HG02870 (cell line): ENCODE measurements at regions not wholly inside any gene's neighbourhood (a gene's known extent, or its start where the extent isn't known, plus 50 kb on each side); places are given as distances from the start of the nearest gene placed in this dataset.
"Not testable (repeated sequence)": the region's sequence is repeated elsewhere in the genome, so short reads cannot be mapped to it uniquely, and the experiment has no call there.

Experiments used
- ATAC-seq: cut with Tn5 transposase; IDR thresholded peaks from one replicate; pipeline ENCODE4 v1.9.1; 2021; ENCODE audit warnings: mild to moderate bottlenecking, moderate library complexity; ENCODE audit not compliant: unreplicated experiment

- no peak for ATAC-seq
Measured at GRCh38 chr3:25171118-25171807, 256.8 kb upstream of the RARB start.

DNA sequence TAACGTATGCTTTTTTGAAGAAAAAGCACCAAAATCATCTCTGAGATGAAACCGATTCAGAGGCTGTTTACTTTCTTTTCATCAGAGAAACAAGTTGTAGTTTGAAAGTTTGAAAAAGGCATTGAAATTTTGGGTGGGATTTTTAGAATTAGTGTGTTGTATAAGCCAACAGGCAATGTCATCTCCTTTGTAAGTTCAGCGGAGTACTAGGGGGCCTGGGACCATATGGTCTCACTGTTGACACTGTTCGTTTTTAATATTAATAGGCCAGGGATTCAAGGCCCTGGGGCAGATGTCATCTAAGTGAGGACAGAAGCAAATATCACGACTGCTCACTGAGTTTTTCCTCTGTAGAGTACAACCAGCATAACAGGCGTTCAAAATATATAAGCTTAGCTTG lies 256.2 kb upstream of the RARB start:
- ATAC-seq, result no peak

- ATAC-seq, result no peak
Measured at GRCh38 chr3:25173606-25174005, 254.5 kb upstream of the RARB start.

DNA sequence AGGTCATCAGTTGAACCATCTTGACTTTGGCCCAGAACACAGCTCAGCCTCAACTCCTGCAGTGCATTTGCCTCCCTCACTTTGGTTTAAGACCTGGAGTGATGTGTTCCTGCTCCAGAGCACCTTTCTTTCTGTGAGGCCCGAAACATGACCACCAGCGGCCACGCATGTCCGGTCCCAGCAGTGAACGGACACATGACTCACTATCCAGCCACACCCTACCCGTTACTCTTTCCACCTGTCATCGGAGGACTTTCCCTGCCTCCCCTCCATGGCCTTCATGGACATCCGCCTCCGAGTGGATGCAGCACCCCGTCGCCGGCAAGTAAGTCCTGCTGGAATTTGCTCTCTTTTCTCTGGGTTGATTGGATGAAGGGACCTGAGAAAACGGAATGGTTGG lies 253.8 kb upstream of the RARB start:
- no peak for ATAC-seq

DNA sequence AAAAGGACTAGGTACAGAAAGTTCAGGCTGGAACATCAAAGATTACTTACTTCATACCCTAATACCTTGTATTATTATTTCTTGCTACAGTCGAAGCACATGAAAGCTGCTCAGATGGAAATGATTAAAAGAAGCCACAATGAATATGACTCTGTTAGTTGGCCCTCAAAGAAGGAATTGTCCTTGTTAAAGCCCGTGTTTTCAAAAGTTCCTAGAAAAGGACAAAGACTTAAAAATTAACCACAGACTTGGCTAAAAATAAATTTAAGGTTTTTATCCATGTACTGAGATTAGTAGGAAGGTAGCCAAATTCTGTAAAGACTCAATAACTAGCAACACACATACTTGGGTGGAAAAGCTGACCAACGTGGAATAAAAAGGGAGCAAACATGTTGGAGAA lies 251.0 kb upstream of the RARB start:
- no peak for ATAC-seq

DNA sequence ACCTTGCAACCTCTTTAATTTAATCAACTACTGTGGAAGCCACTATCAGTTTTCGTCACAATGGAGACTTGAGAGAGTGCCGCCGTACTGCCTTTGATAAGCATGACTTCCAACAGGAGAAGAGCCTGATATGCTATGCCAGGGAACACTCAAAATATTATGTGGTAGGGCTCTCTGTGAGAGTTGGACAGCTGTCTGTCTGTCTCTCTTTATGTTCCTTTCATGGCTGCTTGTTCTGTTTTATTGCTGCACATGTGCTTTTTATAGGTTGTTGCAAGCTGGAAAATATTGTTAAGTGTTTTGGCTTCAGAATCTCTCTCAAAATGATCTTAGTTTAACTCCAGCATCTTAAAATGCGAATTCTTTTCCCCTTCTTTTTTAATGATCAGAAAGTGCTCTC lies 249.4 kb upstream of the RARB start:
- no peak for ATAC-seq

DNA sequence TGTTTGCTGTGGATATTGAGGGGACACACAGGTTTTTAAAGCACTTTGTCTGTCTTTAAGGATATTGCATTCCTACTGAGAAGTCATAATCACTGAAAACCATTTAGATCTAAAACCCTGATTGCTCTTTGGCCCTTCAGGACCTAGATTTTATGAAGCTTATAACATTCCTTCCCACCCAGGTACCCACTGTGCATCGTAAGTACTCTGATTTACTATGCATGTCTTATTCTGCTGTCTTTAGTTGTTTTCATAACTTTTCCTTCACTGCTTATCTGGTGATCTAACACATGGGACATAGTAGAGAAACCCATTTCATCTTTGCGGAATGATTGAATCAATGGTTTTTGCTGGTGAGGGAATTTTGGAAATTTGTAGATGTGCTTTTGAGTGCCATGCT lies 247.0 kb upstream of the RARB start:
- no peak for ATAC-seq

DNA sequence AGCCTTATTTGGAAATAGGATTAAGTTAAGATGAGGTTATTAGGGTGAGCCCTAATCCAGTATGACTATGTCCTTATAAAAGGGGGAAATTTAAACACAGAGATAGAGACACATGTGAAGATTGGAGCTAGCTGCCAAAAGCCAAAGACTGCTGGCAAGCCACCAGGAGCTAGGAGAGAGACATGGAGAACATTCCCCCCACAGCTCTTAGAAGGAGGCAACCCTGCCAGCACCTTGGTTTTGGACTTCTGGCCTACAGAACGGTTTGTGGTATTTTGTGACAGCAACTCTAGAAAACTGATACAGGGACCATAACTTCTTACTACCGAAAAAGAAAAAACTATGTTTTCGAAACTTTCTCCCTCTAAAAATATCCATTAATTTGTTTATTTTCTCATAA lies 245.3 kb upstream of the RARB start:
- no peak for ATAC-seq

DNA sequence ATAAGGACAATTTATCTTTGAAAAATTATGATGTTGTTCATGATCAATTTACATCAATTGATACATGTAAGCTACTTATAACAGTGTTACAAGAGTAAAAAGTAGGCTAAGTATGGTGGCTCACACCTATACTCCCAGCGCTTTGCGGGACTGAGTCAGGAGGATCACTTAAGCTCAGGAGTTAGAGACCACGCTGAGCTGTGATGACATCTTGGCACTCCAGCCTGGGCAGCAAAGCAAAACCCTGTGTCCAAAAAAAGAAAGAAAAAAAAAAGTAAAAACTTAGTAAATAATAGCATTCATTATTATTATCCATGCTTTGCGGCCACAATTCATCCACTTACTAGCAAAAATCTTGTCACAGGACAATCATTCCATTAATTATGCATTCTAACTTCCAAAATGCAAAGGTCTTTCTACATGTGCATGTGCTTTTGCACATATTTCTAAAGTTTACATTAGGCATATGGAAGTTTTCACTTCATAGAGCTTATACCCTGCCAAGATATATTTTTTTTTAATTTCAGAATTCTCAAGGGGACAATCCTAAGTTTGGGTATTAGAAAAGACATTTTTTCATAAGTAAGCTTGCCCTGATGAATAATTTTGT lies 243.3 kb upstream of the RARB start:
- ATAC-seq, result no peak

- ATAC-seq, result no peak
Measured at GRCh38 chr3:25191673-25192072, 236.4 kb upstream of the RARB start.

GRCh38 chr3:25199567-25199966 lies 228.5 kb upstream of the RARB start:
- ATAC-seq, result not testable (repeated sequence)

DNA sequence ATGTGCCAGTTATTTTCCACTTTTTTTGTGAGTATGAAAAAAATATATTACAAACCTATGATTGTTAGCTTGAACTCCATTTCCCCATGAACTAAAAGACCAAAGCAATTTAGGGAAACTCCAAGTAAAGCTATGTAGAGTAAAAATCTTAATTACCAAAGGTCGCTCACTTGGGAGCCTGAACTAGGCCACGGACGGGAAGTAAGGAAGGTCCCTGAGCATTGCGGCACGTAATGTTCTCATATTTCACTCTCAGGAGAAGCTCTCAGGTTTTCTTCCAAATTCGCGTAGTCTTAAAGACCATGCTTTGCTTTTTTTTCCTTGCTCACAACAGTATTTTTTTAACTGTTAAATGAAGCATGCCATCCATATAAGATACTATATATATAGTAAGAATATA lies 215.3 kb upstream of the RARB start:
- ATAC-seq, result no peak

DNA sequence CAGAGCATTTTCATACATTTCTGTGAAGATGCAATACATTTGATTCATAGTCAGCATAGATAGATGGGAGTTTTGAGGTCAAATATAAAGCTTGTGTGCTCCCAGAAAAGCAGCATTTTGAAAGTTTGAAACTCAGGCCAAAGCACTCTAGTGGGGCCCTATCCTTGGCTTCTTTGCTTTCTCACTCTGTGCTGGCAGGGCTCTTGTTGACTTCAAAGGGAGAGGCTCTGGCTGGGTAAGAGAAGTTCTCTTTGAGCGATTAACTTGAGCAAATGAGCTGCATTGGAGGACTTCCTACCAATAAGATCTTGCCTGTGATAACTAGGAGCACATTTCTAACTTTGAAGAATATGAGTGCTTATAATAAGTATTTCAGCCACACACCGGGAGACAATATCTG lies 214.0 kb upstream of the RARB start:
- ATAC-seq, result no peak

DNA sequence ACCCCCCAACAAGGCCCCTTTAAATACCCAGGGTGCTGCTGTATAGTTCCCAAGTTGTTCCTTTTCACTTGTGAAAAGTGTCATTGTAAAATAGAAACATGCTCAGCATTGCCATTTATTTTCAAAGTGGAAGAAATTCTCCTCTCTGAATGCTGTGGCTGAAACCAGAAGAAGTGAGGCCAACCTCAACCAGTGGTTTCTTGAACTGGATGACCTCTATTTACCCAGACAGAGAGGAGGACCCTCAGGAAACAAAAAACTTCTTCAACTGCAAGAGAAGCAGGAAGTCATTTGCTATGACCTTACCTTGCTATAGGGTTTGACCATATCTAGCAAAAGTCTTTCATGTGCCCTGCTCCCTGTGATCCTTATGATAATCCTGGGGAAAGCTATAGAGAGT lies 209.7 kb upstream of the RARB start:
- ATAC-seq, result no peak

DNA sequence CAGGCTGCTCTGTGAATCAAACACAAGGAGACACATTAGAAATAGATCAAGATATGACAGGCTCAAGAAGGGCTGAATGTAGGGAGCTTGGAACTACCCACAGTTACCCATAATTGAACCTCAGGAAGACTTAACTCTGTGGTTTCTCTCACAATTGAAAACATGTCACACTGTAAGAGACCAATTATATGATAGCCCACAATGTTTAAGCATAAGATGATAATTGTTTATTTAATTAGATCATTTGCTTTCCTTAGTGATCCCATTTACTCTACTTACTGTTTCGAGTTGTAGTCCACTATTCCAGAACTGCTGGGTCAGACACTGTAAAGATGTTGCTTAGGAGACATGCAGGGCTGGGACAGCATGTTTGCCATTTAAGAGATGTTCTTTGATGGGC lies 201.3 kb upstream of the RARB start:
- no peak for ATAC-seq

GRCh38 chr3:25229586-25229985 lies 198.5 kb upstream of the RARB start:
- no peak for ATAC-seq

DNA sequence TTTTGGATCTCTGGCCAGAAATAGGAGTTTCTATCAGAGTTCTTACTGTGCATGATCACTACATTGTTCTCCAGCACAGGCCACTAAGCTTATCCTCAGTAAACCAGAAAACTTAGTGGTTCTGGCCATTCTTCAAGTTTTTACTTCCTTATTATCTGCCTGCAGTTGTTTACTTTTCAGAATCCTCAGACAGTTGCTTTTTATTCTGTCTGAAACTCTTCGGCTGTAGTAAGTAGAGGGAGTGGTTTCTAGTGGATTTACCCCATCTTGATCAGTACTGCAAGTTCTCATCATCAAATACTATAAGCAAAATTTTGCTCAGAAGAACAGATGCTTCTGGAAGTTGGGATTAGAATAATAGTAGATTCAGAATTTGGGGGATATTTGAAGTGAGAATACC lies 193.0 kb upstream of the RARB start:
- no peak for ATAC-seq

- ATAC-seq, result no peak
Measured at GRCh38 chr3:25235466-25235865, 192.6 kb upstream of the RARB start.

DNA sequence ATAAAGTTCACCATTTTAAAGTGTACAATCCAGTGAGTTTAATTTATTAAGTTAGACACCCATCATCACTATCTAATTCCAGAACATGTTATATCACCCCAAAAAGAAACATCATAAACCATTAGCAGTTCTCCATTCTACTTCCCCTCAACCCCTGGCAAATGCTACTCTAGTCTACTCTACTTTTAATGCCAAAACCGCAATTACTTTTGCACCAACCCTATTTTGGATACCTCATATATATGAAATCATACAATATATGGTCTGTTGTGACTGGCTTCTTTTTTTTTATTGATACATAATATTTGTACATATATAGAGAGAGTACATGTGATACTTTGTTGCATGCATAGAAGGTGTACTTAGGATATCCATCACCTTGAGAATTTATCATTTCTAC lies 190.5 kb upstream of the RARB start:
- ATAC-seq, result no peak

DNA sequence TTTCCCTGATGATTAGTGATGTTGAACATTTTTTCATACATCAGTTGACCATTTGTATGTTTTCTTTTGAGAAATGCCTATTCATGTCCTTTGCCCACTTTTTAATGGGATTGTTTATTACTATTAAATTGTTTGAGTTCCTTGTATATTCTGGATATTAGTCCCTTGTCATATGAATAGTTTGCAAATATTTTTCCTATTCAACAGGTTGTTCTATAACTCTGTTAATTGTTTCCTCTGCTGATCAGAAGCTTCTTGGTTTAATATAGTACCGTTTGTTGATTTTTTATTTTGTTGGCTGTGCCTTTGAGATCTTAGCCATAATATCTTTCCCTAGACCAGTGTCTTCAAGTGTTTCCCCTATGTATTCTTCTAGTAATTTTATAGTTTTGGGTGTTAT lies 189.0 kb upstream of the RARB start:
- no peak for ATAC-seq

- ATAC-seq, result no peak
Measured at GRCh38 chr3:25246913-25247312, 181.2 kb upstream of the RARB start.

GRCh38 chr3:25252291-25252690 lies 175.8 kb upstream of the RARB start:
- no peak for ATAC-seq

DNA sequence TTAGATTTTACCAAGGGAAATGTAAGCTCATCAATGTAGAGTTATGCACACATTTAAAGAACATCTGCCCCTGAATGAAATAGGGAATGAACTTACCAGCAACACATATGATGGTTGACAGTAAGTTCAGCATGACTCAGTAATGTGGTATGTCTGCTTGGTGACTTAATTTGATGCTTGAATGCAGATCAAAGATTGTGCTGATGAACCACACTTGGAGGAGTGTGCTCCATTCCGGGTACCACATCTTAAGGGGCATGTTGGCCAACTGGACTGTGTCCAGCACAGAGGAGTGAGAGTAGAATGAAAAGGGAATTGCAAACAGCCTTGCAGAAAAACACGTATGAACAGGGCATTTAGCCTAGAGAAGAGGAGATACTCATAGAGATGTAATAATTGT lies 171.0 kb upstream of the RARB start:
- ATAC-seq, result no peak
